Trophoblast cell (in vitro differentiated cells and primary cell): ENCODE measurements at regions not wholly inside any gene's neighbourhood (a gene's known extent, or its start where the extent isn't known, plus 50 kb on each side); places are given as distances from the start of the nearest gene placed in this dataset.

ENCODE experiments used
- DNase-seq, 2 donors: peaks; one replicate each; pipeline ENCODE4 v3.0.0-alpha.2; 2016
- H2AFZ ChIP-seq: 2 replicates; pipeline ENCODE4 v1.6.1; 2013; ENCODE audit warnings: low read length, moderate library complexity, mild to moderate bottlenecking; ENCODE audit not compliant: insufficient read depth, poor library complexity
- H2AK5ac ChIP-seq: 2 replicates; pipeline ENCODE4 v1.6.1; 2013; ENCODE audit warnings: mild to moderate bottlenecking, low read length
- H2BK120ac ChIP-seq: 2 replicates; pipeline ENCODE4 v1.6.1; 2013; ENCODE audit warnings: low read length, mild to moderate bottlenecking, moderate library complexity; ENCODE audit not compliant: insufficient read depth, poor library complexity
- H2BK12ac ChIP-seq: 2 replicates; pipeline ENCODE4 v1.6.1; 2013; ENCODE audit warnings: mild to moderate bottlenecking, low read length, moderate library complexity
- H2BK5ac ChIP-seq: 2 replicates; pipeline ENCODE4 v1.6.1; 2013; ENCODE audit warnings: low read length, low read depth, moderate library complexity, mild to moderate bottlenecking; ENCODE audit not compliant: poor library complexity
- H3K14ac ChIP-seq: 2 replicates; pipeline ENCODE4 v1.6.1; 2013; ENCODE audit warnings: mild to moderate bottlenecking, low read length
- H3K18ac ChIP-seq: 2 replicates; pipeline ENCODE4 v1.6.1; 2013; ENCODE audit warnings: mild to moderate bottlenecking, low read length
- H3K23ac ChIP-seq: 2 replicates; pipeline ENCODE4 v1.6.1; 2013; ENCODE audit warnings: low read length
- H3K27ac ChIP-seq: 2 replicates; pipeline ENCODE4 v1.5.1; 2013; ENCODE audit warnings: low read depth, mild to moderate bottlenecking, inconsistent platforms, low read length, moderate library complexity
- H3K27me3 ChIP-seq: 2 replicates; pipeline ENCODE4 v1.6.1; 2013; ENCODE audit warnings: inconsistent platforms, mild to moderate bottlenecking, low read length, moderate library complexity; ENCODE audit not compliant: insufficient read depth
- H3K36me3 ChIP-seq, 2 experiments: 1 replicate in 1 of 2; 2 replicates in 1 of 2; pipeline ENCODE4 v1.6.1; 2013; ENCODE audit warnings: low read length in 2 of 2, mild to moderate bottlenecking in 2 of 2, moderate library complexity in 1 of 2; ENCODE audit not compliant: insufficient read depth in 2 of 2, control insufficient read depth in 1 of 2
- H3K4ac ChIP-seq: 2 replicates; pipeline ENCODE4 v1.6.1; 2013; ENCODE audit warnings: low read depth, mild to moderate bottlenecking, low read length, moderate library complexity
- H3K4me1 ChIP-seq, 2 experiments: 1 replicate in 1 of 2; 2 replicates in 1 of 2; pipeline ENCODE4 v1.6.1; 2013; ENCODE audit warnings: low read length in 2 of 2, mild to moderate bottlenecking in 2 of 2, moderate library complexity in 1 of 2; ENCODE audit not compliant: insufficient read depth in 2 of 2, control insufficient read depth in 1 of 2
- H3K4me2 ChIP-seq: 2 replicates; pipeline ENCODE4 v1.6.1; 2013; ENCODE audit warnings: inconsistent platforms, mild to moderate bottlenecking, low read length, moderate library complexity
- H3K4me3 ChIP-seq: 2 replicates; pipeline ENCODE4 v1.5.1; 2013; ENCODE audit warnings: mild to moderate bottlenecking, low read depth, low read length, inconsistent platforms
- H3K79me1 ChIP-seq: one replicate; pipeline ENCODE4 v1.6.1; 2013; ENCODE audit warnings: low read length
- H3K79me2 ChIP-seq: 2 replicates; pipeline ENCODE4 v1.6.1; 2013; ENCODE audit warnings: low read length, mild to moderate bottlenecking; ENCODE audit not compliant: control insufficient read depth, insufficient read depth, poor library complexity
- H3K9ac ChIP-seq: 2 replicates; pipeline ENCODE4 v1.6.1; 2013; ENCODE audit warnings: mild to moderate bottlenecking, low read length
- H3K9me3 ChIP-seq: 2 replicates; pipeline ENCODE4 v1.6.1; 2013; ENCODE audit warnings: low read depth, mild to moderate bottlenecking, control low read depth, inconsistent platforms, low read length; ENCODE audit not compliant: insufficient read depth
- H4K12ac ChIP-seq: 2 replicates; pipeline ENCODE4 v1.6.1; 2013; ENCODE audit warnings: low read depth, mild to moderate bottlenecking, low read length, moderate library complexity
- H4K8ac ChIP-seq: 2 replicates; pipeline ENCODE4 v1.6.1; 2013; ENCODE audit warnings: low read depth, mild to moderate bottlenecking, low read length, moderate library complexity
- H4K91ac ChIP-seq: one replicate; pipeline ENCODE4 v1.6.1; 2013; ENCODE audit warnings: low read depth, mild to moderate bottlenecking, low read length, moderate library complexity
- WGBS: extraction: QIAGEN DNeasy Blood & Tissue Kit; methylation state at CpG from one replicate; pipeline ENCODE4 v1.1.7; 2013; ENCODE audit warnings: missing lambda C conversion rate; ENCODE audit not compliant: insufficient read length, insufficient coverage; ENCODE audit errors: extremely low coverage; 5-methylcytosine and 5-hydroxymethylcytosine counted together

DNA sequence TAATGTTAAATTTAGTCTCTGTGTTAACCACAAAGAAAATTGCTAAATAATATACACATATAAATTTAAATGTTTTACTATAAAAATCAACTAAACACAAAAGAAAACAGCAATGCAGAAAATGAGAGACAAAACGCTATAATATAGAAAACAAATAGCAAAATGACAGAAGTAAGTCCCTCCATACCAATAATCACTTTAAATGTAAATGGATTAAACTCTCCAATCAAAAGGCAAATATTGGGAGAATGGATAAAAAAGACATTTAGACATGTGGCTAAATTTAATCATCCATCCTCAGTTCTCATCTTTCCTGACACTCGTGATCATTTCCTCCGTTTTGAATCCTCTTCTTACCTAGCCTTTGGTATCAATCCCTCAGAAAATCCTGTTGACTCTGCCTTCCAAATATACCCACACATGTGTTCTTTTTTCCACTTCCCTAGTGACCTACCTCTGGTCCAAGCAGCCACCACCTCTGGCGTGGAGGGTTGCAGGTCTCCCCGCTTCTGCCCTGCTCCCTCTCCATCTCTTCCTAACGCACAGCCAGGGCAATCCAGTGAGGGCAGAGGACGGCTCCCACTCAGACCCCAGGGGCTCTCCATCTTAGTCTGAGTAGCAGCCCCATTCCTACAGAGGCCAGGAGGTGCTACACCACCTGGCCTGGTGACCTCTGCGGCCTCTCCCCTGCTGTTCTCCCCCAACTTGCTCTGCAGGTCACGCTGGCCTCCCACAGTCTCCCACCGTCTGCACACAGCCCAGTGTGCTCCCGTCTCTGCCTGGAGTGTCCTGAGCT, 149.2 kb downstream of the RNASET2 start:
- Histone ChIP-seq H3K4me3 (no peak overlapping the region), H2BK5ac (no peak overlapping the region), H3K4me1 (no peaks in the 10 kb centered on the region), H3K18ac (no peak overlapping the region), H4K91ac (no peak overlapping the region), H3K27ac (no peak overlapping the region), H4K12ac (no peak overlapping the region), H3K9me3 (peaks cover 12% of the 10 kb centered on the region), H3K79me1 (no peaks in the 10 kb centered on the region), H3K36me3 (no peaks in the 10 kb centered on the region), H3K23ac (no peak overlapping the region), H2BK120ac (no peak overlapping the region), H2AFZ (no peak overlapping the region), H3K4ac (no peak overlapping the region), H3K9ac (no peak overlapping the region), H3K14ac (no peak overlapping the region), H2AK5ac (no peak overlapping the region), H2BK12ac (no peak overlapping the region), H3K4me2 (no peak overlapping the region), H3K79me2 (no peaks in the 10 kb centered on the region), H4K8ac (no peak overlapping the region), H3K27me3 (no peaks in the 10 kb centered on the region)
- DNase-seq, result no peak
- WGBS, result no CpG with 5 or more reads among the region's 11 CpGs

DNA sequence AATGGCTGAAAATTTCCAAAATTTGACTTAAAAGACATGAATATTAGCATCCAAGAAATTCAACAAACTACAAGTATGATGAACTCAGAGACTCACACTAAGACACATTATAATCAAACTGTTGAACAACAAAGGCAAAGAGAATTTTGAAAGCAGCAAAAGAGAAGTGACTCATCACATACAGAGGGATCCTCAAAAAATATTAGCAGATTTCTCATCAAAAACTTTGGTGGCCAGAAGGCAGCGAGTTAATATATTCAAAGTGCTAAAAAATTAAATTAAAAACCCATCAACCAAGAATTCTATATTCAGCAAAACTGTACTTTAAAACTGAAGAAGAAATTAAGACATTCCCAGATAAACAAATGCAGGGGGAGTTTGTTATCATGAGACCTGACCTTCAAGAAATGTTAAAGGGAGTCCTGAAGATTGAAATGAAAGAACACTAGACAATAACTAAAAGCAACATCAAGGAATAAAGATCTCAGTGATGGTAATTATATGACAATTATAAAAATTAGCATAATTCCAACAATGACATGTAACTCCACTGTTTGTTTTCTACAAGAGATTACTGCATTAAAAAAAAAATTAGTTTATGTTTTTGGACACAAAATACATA, 150.0 kb downstream of the RNASET2 start:
- Histone ChIP-seq H2BK12ac (no peak overlapping the region), H2AFZ (no peak overlapping the region), H3K4me1 (no peaks in the 10 kb centered on the region), H2AK5ac (no peak overlapping the region), H3K9ac (no peak overlapping the region), H3K27ac (no peak overlapping the region), H3K36me3 (no peaks in the 10 kb centered on the region), H2BK120ac (no peak overlapping the region), H3K79me1 (no peaks in the 10 kb centered on the region), H3K14ac (no peak overlapping the region), H2BK5ac (no peak overlapping the region), H3K9me3 (peaks cover 12% of the 10 kb centered on the region), H3K18ac (no peak overlapping the region), H3K79me2 (no peaks in the 10 kb centered on the region), H4K8ac (no peak overlapping the region), H3K27me3 (no peaks in the 10 kb centered on the region), H3K4me3 (no peak overlapping the region), H3K23ac (no peak overlapping the region), H3K4me2 (no peak overlapping the region), H3K4ac (no peak overlapping the region), H4K91ac (no peak overlapping the region), H4K12ac (no peak overlapping the region)
- no peak for DNase-seq
- WGBS, result no CpG with 5 or more reads among the region's 1 CpG

DNA sequence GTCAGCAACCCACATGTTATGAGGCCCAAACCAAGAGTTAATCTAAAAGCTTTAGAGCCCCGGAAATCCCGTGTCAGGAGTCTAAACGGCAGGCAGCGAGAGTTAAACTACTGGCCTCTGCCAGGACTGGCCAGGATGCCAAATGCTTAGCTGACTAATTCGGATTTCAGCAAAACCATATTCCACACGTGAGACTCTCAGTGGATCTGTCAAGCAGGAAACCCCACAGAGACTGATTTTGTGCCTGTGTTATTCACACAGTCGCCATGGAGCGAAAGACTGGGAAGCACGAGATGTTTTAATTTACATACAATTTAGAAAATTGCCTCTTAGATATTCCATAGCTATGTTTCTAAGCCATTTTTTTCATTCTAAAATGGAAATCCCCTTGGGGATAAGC, 152.9 kb downstream of the RNASET2 start:
- no peaks in the 10 kb centered on the region for H3K4me1 ChIP-seq
- no peak overlapping the region for H3K4ac ChIP-seq
- no peak overlapping the region for H2BK12ac ChIP-seq
- H2AK5ac ChIP-seq, result no peak overlapping the region
- no peak overlapping the region for H3K18ac ChIP-seq
- WGBS, result no CpG with 5 or more reads among the region's 9 CpGs
- no peak overlapping the region for H3K23ac ChIP-seq
- H4K91ac ChIP-seq, result no peak overlapping the region
- H3K36me3 ChIP-seq, result no peaks in the 10 kb centered on the region
- no peak overlapping the region for H4K8ac ChIP-seq
- no peak overlapping the region for H2BK120ac ChIP-seq
- no peaks in the 10 kb centered on the region for H3K79me2 ChIP-seq
- DNase-seq, result no peak
- no peak overlapping the region for H2AFZ ChIP-seq
- no peaks in the 10 kb centered on the region for H3K27me3 ChIP-seq
- no peak overlapping the region for H3K9ac ChIP-seq
- no peak overlapping the region for H3K4me2 ChIP-seq
- H2BK5ac ChIP-seq, result no peak overlapping the region
- no peak overlapping the region for H3K14ac ChIP-seq
- H3K9me3 ChIP-seq, result peaks cover 9% of the 10 kb centered on the region
- H3K79me1 ChIP-seq, result no peaks in the 10 kb centered on the region
- H3K4me3 ChIP-seq, result no peak overlapping the region
- H4K12ac ChIP-seq, result no peak overlapping the region
- H3K27ac ChIP-seq, result no peak overlapping the region

DNA sequence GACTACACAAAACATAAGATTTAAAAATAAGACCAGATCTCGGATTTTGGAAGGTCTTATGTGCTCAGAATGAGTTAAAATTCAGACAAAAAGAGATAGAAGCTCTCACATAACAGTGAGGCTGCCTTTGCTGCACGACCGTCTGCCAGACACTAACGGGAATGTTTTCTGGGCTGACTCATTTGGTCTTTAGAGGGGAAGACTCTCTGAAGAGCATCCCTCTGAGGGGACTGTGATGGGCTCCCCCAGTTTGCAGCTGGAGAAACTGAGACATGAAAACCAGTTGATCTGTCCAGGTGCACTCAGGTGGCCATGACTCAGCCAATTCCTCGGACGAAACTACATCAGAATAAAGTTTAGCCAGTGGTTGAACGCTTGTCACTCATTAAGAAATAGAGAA, 153.9 kb downstream of the RNASET2 start:
- no peak overlapping the region for H4K12ac ChIP-seq
- no peak overlapping the region for H2AFZ ChIP-seq
- no peaks in the 10 kb centered on the region for H3K79me2 ChIP-seq
- H3K4me2 ChIP-seq, result no peak overlapping the region
- H3K14ac ChIP-seq, result no peak overlapping the region
- no peaks in the 10 kb centered on the region for H3K27me3 ChIP-seq
- H3K9me3 ChIP-seq, result peaks cover 2% of the 10 kb centered on the region
- H2BK5ac ChIP-seq, result no peak overlapping the region
- H3K4me1 ChIP-seq, result no peaks in the 10 kb centered on the region
- H3K9ac ChIP-seq, result no peak overlapping the region
- H3K4me3 ChIP-seq, result no peak overlapping the region
- H4K8ac ChIP-seq, result no peak overlapping the region
- no peak for DNase-seq
- no peak overlapping the region for H2BK120ac ChIP-seq
- H2BK12ac ChIP-seq, result no peak overlapping the region
- no peaks in the 10 kb centered on the region for H3K79me1 ChIP-seq
- WGBS, result no CpG with 5 or more reads among the region's 7 CpGs
- no peak overlapping the region for H3K27ac ChIP-seq
- no peak overlapping the region for H3K4ac ChIP-seq
- H3K23ac ChIP-seq, result no peak overlapping the region
- H2AK5ac ChIP-seq, result no peak overlapping the region
- H3K36me3 ChIP-seq, result no peaks in the 10 kb centered on the region
- no peak overlapping the region for H4K91ac ChIP-seq
- H3K18ac ChIP-seq, result no peak overlapping the region
